ENCODE measurements at regions not wholly inside any gene's neighbourhood (a gene's known extent, or its start where the extent isn't known, plus 50 kb on each side); places are given as distances from the start of the nearest gene placed in this dataset.

- ATAC-seq (ENCODE audit: low read depth) (no peak), DNase-seq (ENCODE audit: low spot score) (no peak)
- Histone ChIP-seq H3K27ac (ENCODE audit: poor library complexity, severe bottlenecking) (no peak overlapping the region), H3K4me3 (ENCODE audit: severe bottlenecking) (no peak overlapping the region), H3K9me3 (ENCODE audit: severe bottlenecking) (no peaks in the 10 kb centered on the region), H3K27me3 (ENCODE audit: insufficient read depth, poor library complexity, severe bottlenecking) (peaks cover 15% of the 10 kb centered on the region), H3K36me3 (ENCODE audit: low read depth) (no peaks in the 10 kb centered on the region), H3K4me1 (ENCODE audit: insufficient read depth, poor library complexity, severe bottlenecking) (no peaks in the 10 kb centered on the region)
- TF ChIP-seq, protein P1, sequence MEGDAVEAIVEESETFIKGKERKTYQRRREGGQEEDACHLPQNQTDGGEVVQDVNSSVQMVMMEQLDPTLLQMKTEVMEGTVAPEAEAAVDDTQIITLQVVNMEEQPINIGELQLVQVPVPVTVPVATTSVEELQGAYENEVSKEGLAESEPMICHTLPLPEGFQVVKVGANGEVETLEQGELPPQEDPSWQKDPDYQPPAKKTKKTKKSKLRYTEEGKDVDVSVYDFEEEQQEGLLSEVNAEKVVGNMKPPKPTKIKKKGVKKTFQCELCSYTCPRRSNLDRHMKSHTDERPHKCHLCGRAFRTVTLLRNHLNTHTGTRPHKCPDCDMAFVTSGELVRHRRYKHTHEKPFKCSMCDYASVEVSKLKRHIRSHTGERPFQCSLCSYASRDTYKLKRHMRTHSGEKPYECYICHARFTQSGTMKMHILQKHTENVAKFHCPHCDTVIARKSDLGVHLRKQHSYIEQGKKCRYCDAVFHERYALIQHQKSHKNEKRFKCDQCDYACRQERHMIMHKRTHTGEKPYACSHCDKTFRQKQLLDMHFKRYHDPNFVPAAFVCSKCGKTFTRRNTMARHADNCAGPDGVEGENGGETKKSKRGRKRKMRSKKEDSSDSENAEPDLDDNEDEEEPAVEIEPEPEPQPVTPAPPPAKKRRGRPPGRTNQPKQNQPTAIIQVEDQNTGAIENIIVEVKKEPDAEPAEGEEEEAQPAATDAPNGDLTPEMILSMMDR (IDR thresholded peaks at IDR 0.05; ENCODE audit: poor library complexity, severe bottlenecking): no peak
Measured at GRCh38 chr6:167396659-167397490, 72.0 kb downstream of the TTLL2 start.

- H3K4me3 ChIP-seq (ENCODE audit: severe bottlenecking): no peak overlapping the region
- TF ChIP-seq, protein P1 (IDR thresholded peaks at IDR 0.05; ENCODE audit: poor library complexity, severe bottlenecking): no peak
Measured at GRCh38 chr6:167397712-167398111, 72.8 kb downstream of the TTLL2 start.

GRCh38 chr6:167398214-167399050, 73.5 kb downstream of the TTLL2 start:
- Histone ChIP-seq H3K27me3 (ENCODE audit: insufficient read depth, poor library complexity, severe bottlenecking) (peaks cover 15% of the 10 kb centered on the region), H3K4me1 (ENCODE audit: insufficient read depth, poor library complexity, severe bottlenecking) (no peaks in the 10 kb centered on the region), H3K36me3 (ENCODE audit: low read depth) (no peaks in the 10 kb centered on the region), H3K9me3 (ENCODE audit: severe bottlenecking) (no peaks in the 10 kb centered on the region), H3K4me3 (ENCODE audit: severe bottlenecking) (no peak overlapping the region), H3K27ac (ENCODE audit: poor library complexity, severe bottlenecking) (no peak overlapping the region)
- TF ChIP-seq, protein P1 (IDR thresholded peaks at IDR 0.05; ENCODE audit: poor library complexity, severe bottlenecking): no peak
- ATAC-seq (ENCODE audit: low read depth): no peak
- no peak for DNase-seq (ENCODE audit: low spot score)

More at GRCh38 chr6:167397712-167398111, 72.8 kb downstream of the TTLL2 start:
- Histone ChIP-seq H3K27me3 (ENCODE audit: insufficient read depth, poor library complexity, severe bottlenecking) (peaks cover 15% of the 10 kb centered on the region), H3K27ac (ENCODE audit: poor library complexity, severe bottlenecking) (no peak overlapping the region), H3K36me3 (ENCODE audit: low read depth) (no peaks in the 10 kb centered on the region), H3K4me1 (ENCODE audit: insufficient read depth, poor library complexity, severe bottlenecking) (no peaks in the 10 kb centered on the region), H3K9me3 (ENCODE audit: severe bottlenecking) (no peaks in the 10 kb centered on the region)
- DNase-seq (ENCODE audit: low spot score): no peak
- no peak for ATAC-seq (ENCODE audit: low read depth)

DNA sequence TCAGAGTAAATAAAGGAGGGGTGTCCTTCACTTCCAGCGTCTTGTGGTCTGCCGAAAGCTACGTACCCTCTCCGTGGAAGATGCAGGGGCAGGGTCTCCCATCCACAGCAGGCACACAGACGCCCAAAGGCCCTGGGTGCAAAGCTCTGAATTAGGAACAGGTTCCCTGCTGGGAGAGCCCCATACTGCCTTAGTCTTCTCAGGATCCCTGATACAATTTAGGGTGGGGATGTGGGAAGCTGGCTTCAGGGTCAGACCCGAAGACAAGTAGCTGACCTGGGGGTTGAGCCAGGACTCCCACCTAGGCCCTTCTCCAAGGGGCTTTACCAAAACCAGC, 74.1 kb downstream of the TTLL2 start:
- Histone ChIP-seq H3K4me1 (ENCODE audit: insufficient read depth, poor library complexity, severe bottlenecking) (no peaks in the 10 kb centered on the region), H3K27ac (ENCODE audit: poor library complexity, severe bottlenecking) (no peak overlapping the region), H3K4me3 (ENCODE audit: severe bottlenecking) (no peak overlapping the region), H3K27me3 (ENCODE audit: insufficient read depth, poor library complexity, severe bottlenecking) (peaks cover 15% of the 10 kb centered on the region), H3K9me3 (ENCODE audit: severe bottlenecking) (no peaks in the 10 kb centered on the region), H3K36me3 (ENCODE audit: low read depth) (no peaks in the 10 kb centered on the region)
- DNase-seq (ENCODE audit: low spot score): no peak
- no peak for ATAC-seq (ENCODE audit: low read depth)
- TF ChIP-seq, protein P1 (IDR thresholded peaks at IDR 0.05; ENCODE audit: poor library complexity, severe bottlenecking): no peak

Measured in RWPE2 (cell line).